HG03159 (cell line): ENCODE measurements at regions not wholly inside any gene's neighbourhood (a gene's known extent, or its start where the extent isn't known, plus 50 kb on each side); places are given as distances from the start of the nearest gene placed in this dataset.
"Not testable (repeated sequence)": the region's sequence is repeated elsewhere in the genome, so short reads cannot be mapped to it uniquely, and the experiment has no call there.

Experiments
- ATAC-seq: cut with Tn5 transposase; IDR thresholded peaks from one replicate; pipeline ENCODE4 v1.9.1; 2021; ENCODE audit warnings: mild to moderate bottlenecking, moderate library complexity; ENCODE audit not compliant: unreplicated experiment

GRCh38 chr12:11446372-11446771, 51.0 kb upstream of the PRB2 start:
- no peak for ATAC-seq

- ATAC-seq: no peak
Observed at GRCh38 chr12:11457996-11458645, 62.8 kb upstream of the PRB2 start.

GRCh38 chr12:11460343-11461023, 65.1 kb upstream of the PRB2 start:
- ATAC-seq: no peak

- no peak for ATAC-seq
Observed at GRCh38 chr12:11461433-11461832, 66.1 kb upstream of the PRB2 start.

GRCh38 chr12:11477110-11477509, 81.7 kb upstream of the PRB2 start:
- ATAC-seq: no peak

- no peak for ATAC-seq
Observed at GRCh38 chr12:11482955-11483354, 87.6 kb upstream of the PRB2 start.

- peak; percentile 89 for ATAC-seq
Observed at GRCh38 chr12:11486623-11487444, 91.5 kb upstream of the PRB2 start.

GRCh38 chr12:11496157-11496851, 100.9 kb upstream of the PRB2 start:
- no peak for ATAC-seq

GRCh38 chr12:11497438-11497837, 102.1 kb upstream of the PRB2 start:
- ATAC-seq: no peak

GRCh38 chr12:11497995-11498394, 102.6 kb upstream of the PRB2 start:
- peak; percentile 85 for ATAC-seq

- not testable (repeated sequence) for ATAC-seq
Observed at GRCh38 chr12:11498574-11498973, 103.2 kb upstream of the PRB2 start.

GRCh38 chr12:11499806-11500187, 104.4 kb upstream of the PRB2 start:
- ATAC-seq: no peak

GRCh38 chr12:11500188-11500860, 105.0 kb upstream of the PRB2 start:
- ATAC-seq: no peak

- no peak for ATAC-seq
Observed at GRCh38 chr12:11500861-11501230, 105.5 kb upstream of the PRB2 start.

GRCh38 chr12:11508699-11509098, 113.3 kb upstream of the PRB2 start:
- ATAC-seq: no peak

GRCh38 chr12:11509326-11509725, 114.0 kb upstream of the PRB2 start:
- ATAC-seq: no peak

- no peak for ATAC-seq
Observed at GRCh38 chr12:11510671-11511070, 115.3 kb upstream of the PRB2 start.

- ATAC-seq: no peak
Observed at GRCh38 chr12:11513288-11513687, 117.9 kb upstream of the PRB2 start.

GRCh38 chr12:11517080-11517479, 121.7 kb upstream of the PRB2 start:
- no peak for ATAC-seq

- no peak for ATAC-seq
Observed at GRCh38 chr12:11524446-11524845, 125.0 kb upstream of the ETV6 start.

GRCh38 chr12:11534064-11534463, 115.4 kb upstream of the ETV6 start:
- no peak for ATAC-seq
